Posterior vena cava (tissue), 2 donors: ENCODE measurements at regions not wholly inside any gene's neighbourhood (a gene's known extent, or its start where the extent isn't known, plus 50 kb on each side); places are given as distances from the start of the nearest gene placed in this dataset.

Source experiments
- DNase-seq: peaks from one replicate; pipeline ENCODE4 v3.0.0-alpha.2; 2020; ENCODE audit warnings: low spot score
- intact Hi-C, 2 donors: fragments of 100-400 bp; cut with DNase I; formaldehyde crosslinking; loops; one replicate each; pipeline versions ENCODE4 v1.14.1 to v1.14.2; 2022 to 2023
- donor health status: DM: yes; HTN: yes; CAD: no.
- donor health status: DM: yes; HTN: yes; CAD: no.

DNA sequence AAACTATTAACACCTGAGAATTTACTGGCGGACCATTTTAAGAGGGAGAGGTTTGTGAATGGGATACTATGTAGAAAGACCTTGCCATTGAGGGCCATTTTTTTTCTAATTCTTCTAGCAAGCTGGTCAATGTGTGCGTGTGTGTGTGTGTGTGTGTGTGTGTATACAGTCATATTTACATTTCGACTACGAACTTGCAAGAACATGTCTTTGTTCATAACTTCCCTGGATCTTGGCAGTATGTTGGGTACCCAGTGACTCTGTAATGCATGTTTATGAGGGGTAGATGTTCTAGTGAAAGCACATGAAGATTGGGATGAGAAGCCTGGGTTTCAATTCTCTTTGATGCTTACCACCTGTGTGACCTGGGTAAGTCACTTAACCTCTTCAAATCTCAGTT, 133.6 kb downstream of the UBE2E3 start:
- DNase-seq: no peak
- intact Hi-C loops: no loop called here

DNA sequence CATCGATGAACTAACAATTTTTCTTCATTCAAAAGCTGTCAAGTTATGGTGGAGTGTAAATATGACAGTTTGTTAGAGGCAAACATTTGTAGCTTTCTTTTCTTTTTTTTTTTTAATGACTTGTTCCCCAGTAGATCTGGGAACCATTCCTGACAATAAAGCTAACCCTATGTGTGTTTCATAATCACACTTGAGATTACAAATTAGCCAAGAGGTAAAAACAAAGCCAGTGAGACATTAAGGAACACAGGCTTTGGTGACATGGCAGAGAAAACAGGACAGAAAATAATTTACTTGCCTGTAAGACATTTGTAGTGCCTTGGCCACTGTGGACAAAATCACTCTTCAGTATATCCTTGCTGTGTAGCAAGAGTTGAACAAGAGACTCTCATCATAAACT, 135.9 kb downstream of the UBE2E3 start:
- no peak for DNase-seq
- intact Hi-C loops: no loop called here

DNA sequence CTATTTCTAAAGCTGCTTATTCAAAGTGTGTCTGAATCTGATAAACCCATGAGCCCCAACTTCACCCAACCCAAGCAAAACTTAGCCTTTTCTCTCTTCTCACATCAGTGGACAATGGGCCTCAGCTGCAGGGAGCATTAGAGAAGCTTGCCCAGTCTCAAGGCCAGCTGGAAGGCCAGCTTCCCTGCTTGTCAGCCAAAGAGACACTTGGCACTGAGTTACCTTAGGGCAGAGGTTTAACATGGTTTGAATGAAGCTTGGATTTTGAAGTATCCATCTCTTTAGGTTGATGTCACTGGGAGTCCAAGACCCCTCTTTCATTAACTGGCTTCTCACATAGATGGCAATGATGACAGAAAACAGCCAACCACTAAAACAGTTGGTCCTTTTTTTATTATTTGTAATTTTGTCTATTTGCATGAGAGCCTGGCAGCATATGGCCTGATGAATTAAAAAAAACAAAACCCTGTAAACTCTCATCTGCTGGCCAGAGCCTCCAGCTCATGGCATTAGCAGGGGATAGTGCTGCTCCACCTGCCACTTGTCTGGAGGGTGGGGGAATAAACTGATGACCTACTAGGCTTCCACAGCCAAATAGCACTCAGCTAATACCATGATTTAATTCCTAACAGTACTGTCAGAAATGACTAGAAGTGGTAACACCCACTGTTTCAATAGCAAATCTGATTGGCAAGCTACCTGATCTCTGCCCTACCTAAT, 137.0 kb downstream of the UBE2E3 start:
- DNase-seq: no peak
- intact Hi-C loops: no loop called here

DNA sequence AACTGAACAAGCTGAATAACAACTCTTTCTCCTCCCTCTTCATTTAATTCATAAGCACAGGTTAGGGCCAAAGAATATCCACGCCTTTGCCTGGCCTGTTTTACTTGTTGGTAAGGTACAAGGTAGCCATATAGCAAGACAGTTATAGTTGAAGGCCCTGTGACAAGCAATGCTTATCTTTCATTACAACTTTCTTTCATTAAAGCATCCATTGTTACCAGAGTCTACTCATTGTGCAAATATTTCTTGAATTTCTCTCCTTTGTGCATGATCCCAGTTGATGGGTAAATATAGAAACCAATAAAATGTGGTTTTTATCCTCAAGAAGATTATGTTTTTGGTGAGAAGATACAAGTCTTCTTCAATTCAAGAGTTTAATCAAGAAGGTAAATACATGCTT, 140.2 kb downstream of the UBE2E3 start:
- intact Hi-C loops: no loop called here
- no peak for DNase-seq

DNA sequence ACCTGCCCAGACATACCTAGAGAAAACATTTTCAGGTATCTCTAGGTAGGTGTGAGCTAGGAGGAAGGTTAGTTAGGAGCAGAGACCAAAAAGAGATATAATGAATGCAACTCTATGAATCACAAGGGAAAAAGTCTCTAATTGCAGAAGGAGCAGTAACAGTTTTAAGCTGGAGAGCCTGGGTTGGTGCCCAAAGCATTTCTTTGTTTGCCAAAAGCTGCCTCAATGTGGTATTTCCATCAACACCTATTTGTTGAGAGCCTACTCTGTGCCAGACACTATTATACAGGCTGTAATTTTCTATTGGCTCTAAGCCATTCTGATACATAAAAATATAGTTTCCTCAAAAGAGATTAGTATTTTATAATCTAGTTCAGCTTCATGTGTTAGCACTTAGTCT, 141.6 kb downstream of the UBE2E3 start:
- no peak for DNase-seq
- intact Hi-C loops: no loop called here

DNA sequence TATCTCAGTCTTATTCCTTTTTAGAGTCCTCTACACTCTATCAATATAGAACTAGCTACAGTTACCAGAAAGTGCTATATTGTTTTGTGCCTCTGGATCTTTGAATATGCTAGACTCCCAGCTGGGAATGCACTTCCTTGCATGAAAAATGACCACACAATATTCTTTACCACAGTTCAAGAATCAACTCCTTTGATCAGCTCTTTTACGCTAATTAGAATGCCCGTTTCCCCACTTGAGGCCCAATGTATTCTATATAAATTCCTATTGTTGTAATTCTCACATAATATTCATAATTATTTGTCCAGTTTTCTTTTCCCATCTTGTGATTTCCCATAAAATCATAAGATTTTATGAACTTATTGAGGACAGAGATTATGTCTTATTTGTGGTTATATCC, 142.2 kb downstream of the UBE2E3 start:
- DNase-seq: no peak
- intact Hi-C loops: no loop called here

DNA sequence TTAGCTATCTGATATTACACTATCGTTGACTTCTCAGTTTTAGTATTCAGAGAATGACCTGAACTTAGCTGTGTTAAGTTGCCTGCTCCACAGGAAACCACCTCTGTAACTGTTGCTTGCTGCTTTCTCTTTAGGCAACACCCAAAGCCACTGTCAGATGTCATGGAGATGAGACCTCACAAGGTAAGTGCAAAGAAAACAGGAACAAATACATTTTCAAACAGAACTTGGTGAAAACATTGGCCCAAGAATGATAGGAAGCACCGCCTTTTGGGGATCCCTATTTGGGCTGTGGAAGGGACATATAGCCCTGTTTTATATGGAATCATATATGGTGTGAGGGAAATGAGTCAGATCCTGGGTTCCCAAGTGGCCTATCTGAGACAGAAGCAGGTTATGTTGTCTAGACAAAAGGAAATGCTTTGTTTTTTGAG, 143.4 kb downstream of the UBE2E3 start:
- intact Hi-C loops: no loop called here
- no peak for DNase-seq

DNA sequence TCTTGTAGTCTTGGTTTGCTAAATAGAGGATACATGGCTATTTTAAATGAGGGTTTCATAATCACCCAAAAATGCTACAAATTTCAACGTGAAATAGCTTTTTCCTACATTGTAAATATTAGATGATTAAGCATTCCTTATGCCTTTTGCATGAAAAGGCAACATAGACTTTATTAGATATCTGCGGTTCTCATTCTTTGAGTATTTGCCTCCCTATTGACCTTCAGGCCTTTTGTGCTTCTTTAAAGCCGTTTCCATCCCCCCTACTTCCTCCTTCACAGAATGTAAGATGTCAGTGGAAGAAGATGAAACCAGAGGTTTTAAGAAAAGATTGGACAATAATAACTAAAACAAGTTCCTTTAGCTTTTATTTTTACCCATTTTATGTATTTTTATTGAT, 144.1 kb downstream of the UBE2E3 start:
- intact Hi-C loops: no loop called here
- no peak for DNase-seq

DNA sequence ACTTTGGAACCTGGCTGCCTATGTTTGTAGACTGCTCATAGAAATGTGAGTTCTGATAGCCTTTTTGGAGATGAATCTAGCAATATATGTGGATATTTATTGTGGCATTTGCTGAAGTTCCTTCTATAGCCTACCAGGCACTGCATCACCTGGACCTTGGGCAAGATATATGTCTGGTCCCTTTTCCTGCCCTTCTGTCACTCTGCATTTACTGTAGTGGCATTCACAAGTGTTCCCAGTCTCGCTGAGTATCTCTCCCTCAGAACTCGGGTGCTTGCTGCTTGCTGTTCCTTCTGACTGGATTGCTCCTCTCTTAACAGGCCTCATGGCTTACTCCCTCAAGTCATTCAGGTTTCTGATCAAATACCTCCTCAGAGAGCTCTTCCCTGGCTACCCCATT, 145.0 kb downstream of the UBE2E3 start:
- intact Hi-C loops: no loop called here
- DNase-seq: no peak

DNA sequence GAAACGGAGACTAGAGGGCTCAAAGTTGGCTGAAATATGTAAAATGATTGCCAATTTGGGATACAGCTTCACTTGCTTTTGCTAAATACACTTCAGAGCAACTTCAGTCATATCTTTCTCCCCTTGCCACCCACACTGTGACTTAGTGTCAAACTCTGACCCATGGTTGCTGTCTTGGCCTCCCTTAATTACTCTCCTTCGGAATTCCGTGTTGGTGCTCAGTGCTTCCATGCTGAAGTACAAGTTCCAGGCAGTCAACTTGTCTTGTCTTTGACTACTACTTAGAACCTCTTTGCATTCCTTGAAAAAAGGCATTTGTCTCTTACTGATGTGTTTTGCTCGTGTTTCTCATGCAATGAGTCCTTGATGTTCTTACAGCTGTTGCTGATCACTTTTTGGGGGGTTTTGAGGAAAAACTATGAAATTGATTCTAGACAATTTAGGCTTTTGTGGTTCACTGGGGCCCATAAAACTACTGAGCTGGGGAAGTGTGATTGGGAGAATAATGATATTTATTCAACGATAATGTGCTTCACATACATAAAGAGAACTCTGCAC, 146.0 kb downstream of the UBE2E3 start:
- DNase-seq: no peak
- intact Hi-C loops: no loop called here

DNA sequence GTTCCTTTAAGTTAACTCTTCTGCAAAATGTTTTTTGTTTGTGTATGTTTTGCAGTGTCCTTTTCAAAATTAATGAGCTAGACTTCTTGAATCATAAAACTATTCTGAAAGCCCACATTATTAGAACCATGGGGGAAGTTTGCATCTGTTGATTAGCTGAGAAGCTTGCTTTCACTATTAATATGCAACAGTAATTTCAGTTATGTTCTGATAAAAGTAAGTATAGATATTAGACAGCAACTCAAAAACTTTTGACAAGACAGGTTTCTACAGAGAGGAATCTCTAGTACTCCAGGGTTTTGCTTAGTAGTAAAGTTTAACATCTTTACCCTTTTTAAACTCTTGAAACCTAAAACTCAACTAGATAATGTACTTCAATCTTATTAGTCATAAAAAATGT, 147.8 kb downstream of the UBE2E3 start:
- intact Hi-C loops: no loop called here
- no peak for DNase-seq

DNA sequence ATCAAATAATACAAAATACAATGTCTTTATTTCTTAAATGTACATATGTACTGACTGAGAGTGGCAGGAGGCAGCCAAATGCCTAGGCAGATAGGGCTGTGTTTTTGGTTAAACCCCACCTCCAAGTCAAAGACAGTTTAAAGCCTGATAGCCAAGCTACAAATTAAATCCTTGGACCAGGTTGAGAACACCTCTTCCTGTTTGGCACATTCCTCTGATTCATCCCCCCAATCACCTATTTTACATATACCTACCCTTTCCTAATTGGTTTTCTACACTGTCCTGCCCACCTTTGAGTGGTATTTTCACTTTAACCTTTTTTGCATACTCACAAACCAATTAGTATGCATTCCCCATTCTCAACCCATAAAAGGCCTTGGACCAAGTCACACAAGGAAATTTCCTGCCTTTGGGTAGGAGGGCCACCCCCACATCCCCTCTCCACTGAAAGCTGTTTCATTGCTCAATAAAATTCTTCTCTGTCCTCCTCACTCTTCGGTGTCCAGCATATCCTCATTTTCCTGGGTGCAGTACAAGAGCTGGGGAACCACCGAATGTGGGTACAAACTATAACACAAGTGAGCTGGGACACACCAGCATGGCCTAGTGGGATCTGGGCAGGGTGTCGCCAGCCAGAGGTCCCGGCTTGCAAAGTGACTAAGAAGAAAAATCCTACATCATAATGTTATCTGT, 149.1 kb downstream of the UBE2E3 start:
- intact Hi-C loops: no loop called here
- DNase-seq: peak; percentile 45

DNA sequence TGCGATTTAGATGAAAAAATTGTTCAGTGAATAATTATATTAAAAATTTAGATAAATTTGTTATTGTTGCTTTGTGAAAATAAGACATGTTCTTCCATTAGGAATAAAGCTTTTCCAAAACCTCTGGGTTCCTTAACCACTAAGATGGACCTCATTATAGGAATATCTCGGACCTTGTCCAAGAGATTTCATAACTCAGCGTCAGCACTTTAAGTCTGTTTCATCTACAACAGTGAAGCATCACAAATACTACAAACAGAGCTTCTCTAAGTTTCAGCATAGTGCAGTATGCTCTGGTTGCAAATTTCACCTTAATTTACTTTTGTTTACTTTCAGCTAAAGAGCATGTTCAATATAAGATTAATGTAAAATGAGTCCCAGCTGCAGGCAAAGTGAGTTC, 150.3 kb downstream of the UBE2E3 start:
- intact Hi-C loops: no loop called here

DNA sequence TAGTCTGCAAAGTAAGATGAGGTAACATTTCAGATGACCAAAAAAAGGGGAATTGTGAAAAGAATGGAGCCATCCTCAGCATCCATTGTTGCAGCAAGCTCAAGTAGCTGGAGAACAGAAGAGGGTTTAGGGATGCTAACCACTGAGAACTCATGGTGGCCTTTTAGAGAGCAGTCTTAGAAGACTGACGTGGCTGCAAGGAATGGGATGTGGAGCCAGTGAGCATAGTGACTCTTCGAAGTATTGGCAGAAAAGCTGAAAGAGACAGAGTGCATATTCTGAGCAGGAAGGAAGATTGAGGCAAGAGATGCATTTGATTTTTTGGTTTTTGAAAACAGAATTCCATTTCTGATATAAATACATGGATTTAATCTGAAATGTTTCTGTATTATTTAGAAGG, 151.2 kb downstream of the UBE2E3 start:
- DNase-seq: no peak
- intact Hi-C loops: no loop called here

More for the DNA sequence above, 150.3 kb downstream of the UBE2E3 start:
- no peak for DNase-seq

DNA sequence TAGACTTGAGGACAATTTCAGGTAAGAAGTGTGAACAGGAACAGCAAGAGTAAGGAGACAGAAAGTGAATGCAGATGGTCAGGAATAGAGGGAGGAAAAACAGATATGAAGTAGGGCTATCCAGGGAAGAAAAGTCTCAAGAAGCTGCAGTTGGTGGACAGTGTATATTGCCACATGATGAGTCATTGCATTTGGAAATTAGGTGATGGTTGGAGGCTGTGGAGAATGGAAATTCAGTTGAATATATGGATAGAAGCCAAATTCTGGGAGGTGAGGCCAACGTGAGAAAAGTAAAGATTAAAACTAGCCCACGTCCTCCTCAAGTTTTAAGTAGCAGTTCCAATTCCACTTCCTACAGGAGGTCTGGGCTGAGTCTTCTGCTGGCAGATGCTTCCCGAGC, 158.4 kb downstream of the UBE2E3 start:
- intact Hi-C loops: no loop called here
- no peak for DNase-seq

DNA sequence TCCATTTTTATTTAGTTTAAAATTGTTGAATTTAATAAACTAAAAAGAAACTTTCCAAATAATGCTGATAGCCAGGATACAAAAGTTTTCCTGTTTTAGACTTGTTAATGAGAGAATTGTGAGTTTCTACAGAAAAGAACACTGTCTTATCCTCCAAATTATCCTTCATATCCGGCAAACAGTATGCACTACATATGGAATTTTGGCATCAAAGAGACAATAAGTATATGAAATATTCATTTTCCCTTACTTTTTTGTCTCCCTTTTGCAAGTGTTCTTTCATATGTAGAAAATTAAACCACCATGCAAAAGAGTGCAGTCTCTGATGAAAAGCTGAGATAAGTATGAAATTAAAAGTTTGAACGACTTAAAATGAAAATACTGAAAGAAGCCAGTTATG, 159.4 kb downstream of the UBE2E3 start:
- intact Hi-C loops: no loop called here
- no peak for DNase-seq

DNA sequence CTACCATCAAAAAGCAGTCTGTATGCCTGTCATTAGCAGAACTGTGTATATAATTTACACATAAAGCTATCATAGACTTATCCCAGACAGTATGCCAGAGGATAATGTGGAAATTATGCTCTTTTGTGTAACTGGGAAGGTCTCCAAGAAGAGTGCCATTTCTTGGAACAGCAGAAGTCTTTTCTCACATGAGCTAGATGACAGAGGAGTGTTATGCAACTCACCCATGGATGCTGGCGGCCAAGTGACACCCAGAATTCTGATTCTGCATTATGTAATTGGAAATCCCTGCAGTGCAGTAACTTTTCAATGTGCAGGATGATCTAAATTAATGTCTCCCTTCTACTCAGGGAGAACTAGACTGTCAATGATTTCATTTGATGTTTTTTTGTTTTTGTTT, 160.0 kb downstream of the UBE2E3 start:
- intact Hi-C loops: no loop called here
- DNase-seq: no peak

DNA sequence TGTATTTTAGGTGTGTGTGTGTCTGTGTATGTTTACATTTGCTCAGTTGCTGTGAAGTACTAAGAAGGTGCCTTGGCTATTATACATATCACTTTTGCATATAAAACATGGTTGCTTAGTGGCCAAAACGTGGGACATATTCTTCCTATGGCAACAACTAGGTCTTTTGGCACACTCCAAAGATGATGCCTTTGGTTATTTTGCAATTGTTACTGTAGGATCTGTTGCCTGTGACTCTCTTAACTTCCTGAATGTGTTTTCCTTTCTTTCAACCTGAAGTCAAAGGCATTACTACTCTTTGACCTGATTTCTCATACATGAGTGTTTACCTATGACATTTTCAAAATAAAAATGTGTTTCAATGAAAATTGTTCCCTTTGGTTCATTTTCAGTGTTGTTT, 160.5 kb downstream of the UBE2E3 start:
- intact Hi-C loops: no loop called here
- no peak for DNase-seq

DNA sequence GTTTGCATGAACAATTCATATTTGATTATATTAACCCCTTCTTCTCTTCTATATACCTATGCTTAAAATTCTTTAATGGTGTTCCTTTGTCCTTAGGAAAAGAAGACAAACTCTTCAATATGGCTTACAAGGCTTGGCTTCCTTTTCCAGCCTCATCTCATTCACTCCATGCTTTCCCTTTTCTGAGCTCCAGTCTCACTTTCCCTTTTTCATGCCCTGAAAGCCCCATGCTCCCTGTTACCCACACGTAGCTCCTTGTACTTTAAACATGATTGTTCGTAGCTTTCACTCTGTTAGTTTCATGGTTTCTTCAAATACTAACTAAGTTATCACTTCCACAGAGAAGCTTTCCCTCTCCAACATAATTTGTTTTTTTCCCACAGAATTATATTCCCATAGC, 161.3 kb downstream of the UBE2E3 start:
- DNase-seq: no peak
- intact Hi-C loops: no loop called here

DNA sequence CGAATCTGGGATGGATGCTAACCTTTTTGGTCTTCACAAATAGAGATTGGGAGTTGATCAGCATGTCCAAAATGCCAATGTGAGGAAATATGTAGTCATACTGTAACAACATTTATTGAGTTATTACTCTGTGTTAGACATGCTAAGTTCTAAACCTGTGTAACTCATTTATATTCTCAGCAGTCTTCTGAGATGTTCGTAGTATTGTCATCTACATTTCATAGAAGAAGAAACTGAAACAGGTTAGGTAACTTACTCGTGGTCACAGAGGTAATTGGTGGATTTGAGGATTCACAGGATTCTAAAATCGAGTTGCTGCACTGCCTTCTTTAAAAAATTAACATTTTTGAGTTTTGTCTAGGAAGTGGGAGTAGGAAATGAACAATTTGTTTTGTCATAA, 162.1 kb downstream of the UBE2E3 start:
- intact Hi-C loops: no loop called here
- DNase-seq: no peak

DNA sequence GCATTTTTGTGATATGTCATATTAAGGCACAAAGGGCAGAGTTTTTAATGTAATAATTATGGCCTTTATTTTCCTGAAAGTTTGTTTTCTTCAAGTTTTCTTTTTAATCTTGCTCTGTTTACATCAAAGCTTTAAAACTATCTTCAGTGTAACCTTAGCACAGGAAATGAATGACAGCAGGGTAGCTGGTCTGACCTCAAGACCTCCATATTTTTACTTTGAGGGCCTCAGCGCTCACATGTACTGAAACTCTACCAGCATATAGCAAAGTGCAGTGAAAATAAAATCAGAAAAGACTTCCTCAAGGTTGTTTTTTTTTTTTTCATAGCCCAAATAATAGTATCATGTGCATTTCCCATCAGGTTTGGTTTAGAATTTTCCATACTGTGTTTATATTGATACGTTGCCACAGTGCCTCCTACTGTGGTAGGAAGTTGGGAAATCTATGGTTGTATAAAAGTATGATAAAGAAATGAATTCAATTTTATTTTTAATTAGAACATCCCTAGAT, 163.4 kb downstream of the UBE2E3 start:
- intact Hi-C loops: no loop called here

More for the DNA sequence above, 163.4 kb downstream of the UBE2E3 start:
- DNase-seq: no peak
